K562 (cell line): ENCODE measurements at regions not wholly inside any gene's neighbourhood (a gene's known extent, or its start where the extent isn't known, plus 50 kb on each side); places are given as distances from the start of the nearest gene placed in this dataset.
A peak's percentile ranks its signal among the peaks of the same experiment; 100 is the strongest.

ENCODE experiments used
- CBFB ChIP-seq: sonication (generic); formaldehyde crosslinking; IDR thresholded peaks from 2 replicates; pipeline ENCODE4 v1.4.0; 2020; ENCODE audit warnings: mild to moderate bottlenecking, missing genetic modification reagents
- CREM ChIP-seq: IDR thresholded peaks from 2 replicates; pipeline ENCODE4 v1.6.1; 2014; ENCODE audit warnings: antibody characterized with exemption, low read depth
- HMG20B ChIP-seq: fragments of 250-450 bp; sonication (Bioruptor Pico); IDR thresholded peaks from 2 replicates; pipeline ENCODE4 v1.5.0; 2021; ENCODE audit warnings: mild to moderate bottlenecking
- KDM1A ChIP-seq, 2 experiments: fragments of 450-650 bp; IDR thresholded peaks; 2 replicates each; pipeline ENCODE4 v1.6.1; 2016; ENCODE audit warnings: mild to moderate bottlenecking in 2 of 2
- MCM2 ChIP-seq: fragments of 450-650 bp; IDR thresholded peaks from 2 replicates; pipeline ENCODE4 v1.6.1; 2017; ENCODE audit warnings: low read depth, mild to moderate bottlenecking
- MYBL2 ChIP-seq, 2 experiments: fragments of 450-650 bp in 1 of 2; sonication (generic) in 1 of 2; formaldehyde crosslinking in 1 of 2; IDR thresholded peaks; 2 replicates each; pipeline versions ENCODE4 v1.6.1 to v1.8.1; 2017 to 2022; ENCODE audit warnings: borderline replicate concordance in 1 of 2, inconsistent platforms in 1 of 2, low read depth in 1 of 2, mild to moderate bottlenecking in 1 of 2, missing genetic modification reagents in 1 of 2, moderate library complexity in 1 of 2
- NCOA6 ChIP-seq: fragments of 450-650 bp; IDR thresholded peaks from 2 replicates; pipeline ENCODE4 v1.6.1; 2017; ENCODE audit warnings: mild to moderate bottlenecking
- RAD51 ChIP-seq: fragments of 450-650 bp; IDR thresholded peaks from 2 replicates; pipeline ENCODE4 v1.7.1; 2016; ENCODE audit warnings: low read depth, mild to moderate bottlenecking, borderline replicate concordance
- RBBP5 ChIP-seq: fragments of 200-600 bp; sonication (generic); IDR thresholded peaks from 2 replicates; pipeline ENCODE4 v1.6.1; 2012; ENCODE audit warnings: borderline replicate concordance, mild to moderate bottlenecking, low read length, control low read depth, inconsistent platforms; ENCODE audit not compliant: insufficient read depth, poor library complexity, severe bottlenecking
- SLC30A9 ChIP-seq: fragments of 250-450 bp; sonication (Bioruptor Pico); IDR thresholded peaks from 2 replicates; pipeline ENCODE4 v1.8.0; 2022; ENCODE audit warnings: mild to moderate bottlenecking, moderate library complexity
- SMARCA5 ChIP-seq: fragments of 450-650 bp; IDR thresholded peaks from 2 replicates; pipeline ENCODE4 v1.6.1; 2016
- TBP ChIP-seq: optimal IDR thresholded peaks from 2 replicates; pipeline ENCODE3; 2011; ENCODE audit warnings: low read depth, low read length, improper control_type of control experiment
- TCFL5 ChIP-seq: fragments of 250-450 bp; sonication (Bioruptor Pico); conservative IDR thresholded peaks from 2 replicates; pipeline ENCODE4 v1.6.1; 2021; ENCODE audit warnings: mild to moderate bottlenecking, moderate library complexity, matching md5 sums
- ZNF75A ChIP-seq: fragments of 450-650 bp; formaldehyde crosslinking; IDR thresholded peaks from 2 replicates; pipeline ENCODE4 v1.4.0; 2020; ENCODE audit warnings: mild to moderate bottlenecking
- TF ChIP-seq, protein P1 (sequence below), 2 experiments: fragments of 450-650 bp in 1 of 2; sonication (generic) in 1 of 2; formaldehyde crosslinking in 1 of 2; IDR thresholded peaks; 2 replicates each; pipeline versions ENCODE4 v1.7.1 to v1.9.0; 2016 to 2022; ENCODE audit warnings: inconsistent platforms in 1 of 2, mild to moderate bottlenecking in 1 of 2, missing genetic modification reagents in 1 of 2
- TF ChIP-seq, protein P2 (sequence below): fragments of 450-650 bp; formaldehyde crosslinking; IDR thresholded peaks from 2 replicates; pipeline ENCODE4 v1.4.0; 2020; ENCODE audit warnings: mild to moderate bottlenecking, moderate library complexity
- TF ChIP-seq, protein P3 (sequence below): fragments of 450-650 bp; IDR thresholded peaks from 2 replicates; pipeline ENCODE4 v1.7.0; 2016; ENCODE audit warnings: borderline replicate concordance

DNA sequence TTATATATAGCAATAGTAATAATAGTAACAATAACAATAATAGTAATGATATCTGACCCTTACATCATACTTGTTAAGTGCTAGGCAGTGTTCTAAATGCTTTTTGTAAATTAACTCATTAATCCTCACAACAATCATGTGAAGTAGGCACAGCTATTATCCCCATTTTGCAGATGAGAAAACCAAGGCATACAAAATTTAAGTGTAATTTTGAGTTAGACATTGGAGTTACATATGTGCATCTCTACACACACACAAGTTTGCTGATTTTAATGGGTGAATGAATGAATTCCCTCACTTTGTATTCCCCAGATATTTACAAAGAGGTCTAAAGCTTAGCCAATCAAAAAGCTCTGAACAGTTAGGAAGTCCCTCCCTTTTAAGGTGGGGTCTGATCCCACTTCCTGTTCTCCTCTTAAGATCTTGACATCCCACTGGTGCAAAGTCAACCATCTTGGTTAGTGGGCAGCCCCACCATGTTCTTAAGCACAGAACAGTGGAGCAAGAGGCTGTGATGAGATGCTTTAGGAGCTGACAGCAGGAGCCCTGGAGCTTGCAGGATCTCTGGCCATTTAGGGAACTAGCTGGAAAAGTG is 85.3 kb upstream of the FOXP4 start (continued):
- TF ChIP-seq, protein P1, sequence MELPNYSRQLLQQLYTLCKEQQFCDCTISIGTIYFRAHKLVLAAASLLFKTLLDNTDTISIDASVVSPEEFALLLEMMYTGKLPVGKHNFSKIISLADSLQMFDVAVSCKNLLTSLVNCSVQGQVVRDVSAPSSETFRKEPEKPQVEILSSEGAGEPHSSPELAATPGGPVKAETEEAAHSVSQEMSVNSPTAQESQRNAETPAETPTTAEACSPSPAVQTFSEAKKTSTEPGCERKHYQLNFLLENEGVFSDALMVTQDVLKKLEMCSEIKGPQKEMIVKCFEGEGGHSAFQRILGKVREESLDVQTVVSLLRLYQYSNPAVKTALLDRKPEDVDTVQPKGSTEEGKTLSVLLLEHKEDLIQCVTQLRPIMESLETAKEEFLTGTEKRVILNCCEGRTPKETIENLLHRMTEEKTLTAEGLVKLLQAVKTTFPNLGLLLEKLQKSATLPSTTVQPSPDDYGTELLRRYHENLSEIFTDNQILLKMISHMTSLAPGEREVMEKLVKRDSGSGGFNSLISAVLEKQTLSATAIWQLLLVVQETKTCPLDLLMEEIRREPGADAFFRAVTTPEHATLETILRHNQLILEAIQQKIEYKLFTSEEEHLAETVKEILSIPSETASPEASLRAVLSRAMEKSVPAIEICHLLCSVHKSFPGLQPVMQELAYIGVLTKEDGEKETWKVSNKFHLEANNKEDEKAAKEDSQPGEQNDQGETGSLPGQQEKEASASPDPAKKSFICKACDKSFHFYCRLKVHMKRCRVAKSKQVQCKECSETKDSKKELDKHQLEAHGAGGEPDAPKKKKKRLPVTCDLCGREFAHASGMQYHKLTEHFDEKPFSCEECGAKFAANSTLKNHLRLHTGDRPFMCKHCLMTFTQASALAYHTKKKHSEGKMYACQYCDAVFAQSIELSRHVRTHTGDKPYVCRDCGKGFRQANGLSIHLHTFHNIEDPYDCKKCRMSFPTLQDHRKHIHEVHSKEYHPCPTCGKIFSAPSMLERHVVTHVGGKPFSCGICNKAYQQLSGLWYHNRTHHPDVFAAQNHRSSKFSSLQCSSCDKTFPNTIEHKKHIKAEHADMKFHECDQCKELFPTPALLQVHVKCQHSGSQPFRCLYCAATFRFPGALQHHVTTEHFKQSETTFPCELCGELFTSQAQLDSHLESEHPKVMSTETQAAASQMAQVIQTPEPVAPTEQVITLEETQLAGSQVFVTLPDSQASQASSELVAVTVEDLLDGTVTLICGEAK (IDR thresholded peaks at IDR 0.05), result peak; percentile 65
- TF ChIP-seq, protein P1 (CRISPR knock-in tag; IDR thresholded peaks at IDR 0.05), result no peak
- no peak for TF ChIP-seq MYBL2 (IDR thresholded peaks at IDR 0.05; ENCODE audit: low read depth)
- no peak for TF ChIP-seq MYBL2 (CRISPR knock-in tag; IDR thresholded peaks at IDR 0.05; ENCODE audit: borderline replicate concordance)
- no peak for TF ChIP-seq SLC30A9 (CRISPR knock-in tag)
- TF ChIP-seq ZNF75A (CRISPR knock-in tag), result no peak
- no peak for TF ChIP-seq CREM
- TF ChIP-seq CBFB (CRISPR knock-in tag), result no peak
- TF ChIP-seq, protein P2, sequence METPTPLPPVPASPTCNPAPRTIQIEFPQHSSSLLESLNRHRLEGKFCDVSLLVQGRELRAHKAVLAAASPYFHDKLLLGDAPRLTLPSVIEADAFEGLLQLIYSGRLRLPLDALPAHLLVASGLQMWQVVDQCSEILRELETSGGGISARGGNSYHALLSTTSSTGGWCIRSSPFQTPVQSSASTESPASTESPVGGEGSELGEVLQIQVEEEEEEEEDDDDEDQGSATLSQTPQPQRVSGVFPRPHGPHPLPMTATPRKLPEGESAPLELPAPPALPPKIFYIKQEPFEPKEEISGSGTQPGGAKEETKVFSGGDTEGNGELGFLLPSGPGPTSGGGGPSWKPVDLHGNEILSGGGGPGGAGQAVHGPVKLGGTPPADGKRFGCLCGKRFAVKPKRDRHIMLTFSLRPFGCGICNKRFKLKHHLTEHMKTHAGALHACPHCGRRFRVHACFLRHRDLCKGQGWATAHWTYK, result no peak
- TF ChIP-seq HMG20B (CRISPR knock-in tag), result no peak
- no peak for TF ChIP-seq MCM2
- no peak for TF ChIP-seq TCFL5 (CRISPR knock-in tag)
- peak; percentile 68 for TF ChIP-seq KDM1A (IDR thresholded peaks at IDR 0.05)
- TF ChIP-seq RBBP5, result no peak
- TF ChIP-seq SMARCA5, result no peak
- TF ChIP-seq, protein P3, sequence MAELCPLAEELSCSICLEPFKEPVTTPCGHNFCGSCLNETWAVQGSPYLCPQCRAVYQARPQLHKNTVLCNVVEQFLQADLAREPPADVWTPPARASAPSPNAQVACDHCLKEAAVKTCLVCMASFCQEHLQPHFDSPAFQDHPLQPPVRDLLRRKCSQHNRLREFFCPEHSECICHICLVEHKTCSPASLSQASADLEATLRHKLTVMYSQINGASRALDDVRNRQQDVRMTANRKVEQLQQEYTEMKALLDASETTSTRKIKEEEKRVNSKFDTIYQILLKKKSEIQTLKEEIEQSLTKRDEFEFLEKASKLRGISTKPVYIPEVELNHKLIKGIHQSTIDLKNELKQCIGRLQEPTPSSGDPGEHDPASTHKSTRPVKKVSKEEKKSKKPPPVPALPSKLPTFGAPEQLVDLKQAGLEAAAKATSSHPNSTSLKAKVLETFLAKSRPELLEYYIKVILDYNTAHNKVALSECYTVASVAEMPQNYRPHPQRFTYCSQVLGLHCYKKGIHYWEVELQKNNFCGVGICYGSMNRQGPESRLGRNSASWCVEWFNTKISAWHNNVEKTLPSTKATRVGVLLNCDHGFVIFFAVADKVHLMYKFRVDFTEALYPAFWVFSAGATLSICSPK, result no peak
- no peak for TF ChIP-seq NCOA6
- TF ChIP-seq TBP, result no peak
- no peak for TF ChIP-seq RAD51
